D721Med (cell line): ENCODE measurements at regions not wholly inside any gene's neighbourhood (a gene's known extent, or its start where the extent isn't known, plus 50 kb on each side); places are given as distances from the start of the nearest gene placed in this dataset.

Source experiments
- DNase-seq: peaks from one replicate; pipeline ENCODE4 v3.0.0; 2011; ENCODE audit warnings: low spot score; ENCODE audit not compliant: insufficient read length
- FAIRE-seq: peaks from 2 replicates; lab custom pipeline; 2011; peaks lifted over from hg19 to GRCh38; lab: Jason Lieb, UNC
- CTCF ChIP-seq: IDR thresholded peaks from 2 replicates; pipeline ENCODE4 v1.5.1; 2012; ENCODE audit warnings: mild to moderate bottlenecking, control low read depth; ENCODE audit not compliant: insufficient read depth; ENCODE audit errors: missing control alignments

- TF ChIP-seq CTCF = no peak
- FAIRE-seq = no peak
Measured at GRCh38 chr11:95389427-95389826, 158.4 kb upstream of the SESN3 start.

GRCh38 chr11:95388086-95388485 is 157.1 kb upstream of the SESN3 start:
- DNase-seq = no peak

More at GRCh38 chr11:95389427-95389826, 158.4 kb upstream of the SESN3 start:
- no peak for DNase-seq

GRCh38 chr11:95387325-95387724 is 156.3 kb upstream of the SESN3 start:
- FAIRE-seq (no peak), DNase-seq (no peak)
- TF ChIP-seq CTCF = no peak

More at GRCh38 chr11:95388086-95388485, 157.1 kb upstream of the SESN3 start:
- FAIRE-seq = no peak
- no peak for TF ChIP-seq CTCF

GRCh38 chr11:95385577-95385976 is 154.6 kb upstream of the SESN3 start:
- no peak for TF ChIP-seq CTCF
- DNase-seq = no peak
- no peak for FAIRE-seq

GRCh38 chr11:95379479-95379878 is 148.5 kb upstream of the SESN3 start:
- DNase-seq (no peak), FAIRE-seq (no peak)
- no peak for TF ChIP-seq CTCF

GRCh38 chr11:95378789-95379188 is 147.8 kb upstream of the SESN3 start:
- FAIRE-seq = no peak
- DNase-seq = no peak
- no peak for TF ChIP-seq CTCF

- FAIRE-seq (no peak), DNase-seq (no peak)
- TF ChIP-seq CTCF = no peak
Measured at GRCh38 chr11:95378111-95378510, 147.1 kb upstream of the SESN3 start.
